22Rv1 (cell line): ENCODE measurements at regions not wholly inside any gene's neighbourhood (a gene's known extent, or its start where the extent isn't known, plus 50 kb on each side); places are given as distances from the start of the nearest gene placed in this dataset.

ENCODE experiments used
- ZFX ChIP-seq: fragments of 450-650 bp; IDR thresholded peaks from 2 replicates; pipeline ENCODE4 v1.6.1; 2017; ENCODE audit warnings: antibody characterized with exemption, borderline replicate concordance
- TF ChIP-seq, protein P1 (sequence below): fragments of 450-650 bp; IDR thresholded peaks from 2 replicates; pipeline ENCODE4 v1.5.1; 2017; ENCODE audit warnings: mild to moderate bottlenecking

DNA sequence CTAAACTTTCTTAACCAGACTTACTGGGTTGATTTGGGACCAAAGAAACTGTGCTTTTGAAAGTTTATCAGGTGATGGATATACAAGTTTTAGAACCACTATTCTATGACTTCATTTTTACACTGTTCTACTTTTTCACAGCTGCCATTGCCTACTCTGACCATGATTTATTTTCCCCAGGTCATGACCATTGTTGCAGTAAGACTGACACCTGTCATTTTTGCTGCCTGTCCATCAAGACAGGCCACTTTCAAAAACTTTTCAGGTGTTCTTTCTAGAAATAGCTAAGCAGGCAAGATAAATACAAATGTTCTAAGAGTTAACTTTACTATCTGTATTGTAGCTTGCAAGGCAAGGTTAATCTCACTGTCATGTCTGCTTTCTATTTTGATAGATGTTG, 147.9 kb upstream of the SEMA3C start:
- TF ChIP-seq, protein P1, sequence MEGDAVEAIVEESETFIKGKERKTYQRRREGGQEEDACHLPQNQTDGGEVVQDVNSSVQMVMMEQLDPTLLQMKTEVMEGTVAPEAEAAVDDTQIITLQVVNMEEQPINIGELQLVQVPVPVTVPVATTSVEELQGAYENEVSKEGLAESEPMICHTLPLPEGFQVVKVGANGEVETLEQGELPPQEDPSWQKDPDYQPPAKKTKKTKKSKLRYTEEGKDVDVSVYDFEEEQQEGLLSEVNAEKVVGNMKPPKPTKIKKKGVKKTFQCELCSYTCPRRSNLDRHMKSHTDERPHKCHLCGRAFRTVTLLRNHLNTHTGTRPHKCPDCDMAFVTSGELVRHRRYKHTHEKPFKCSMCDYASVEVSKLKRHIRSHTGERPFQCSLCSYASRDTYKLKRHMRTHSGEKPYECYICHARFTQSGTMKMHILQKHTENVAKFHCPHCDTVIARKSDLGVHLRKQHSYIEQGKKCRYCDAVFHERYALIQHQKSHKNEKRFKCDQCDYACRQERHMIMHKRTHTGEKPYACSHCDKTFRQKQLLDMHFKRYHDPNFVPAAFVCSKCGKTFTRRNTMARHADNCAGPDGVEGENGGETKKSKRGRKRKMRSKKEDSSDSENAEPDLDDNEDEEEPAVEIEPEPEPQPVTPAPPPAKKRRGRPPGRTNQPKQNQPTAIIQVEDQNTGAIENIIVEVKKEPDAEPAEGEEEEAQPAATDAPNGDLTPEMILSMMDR, result no peak
- no peak for TF ChIP-seq ZFX
